NCI-H526 treated with DMSO at 0.1 percent for 48 hours (cell line): ENCODE measurements at regions not wholly inside any gene's neighbourhood (a gene's known extent, or its start where the extent isn't known, plus 50 kb on each side); places are given as distances from the start of the nearest gene placed in this dataset.
"Not testable (repeated sequence)": the region's sequence is repeated elsewhere in the genome, so short reads cannot be mapped to it uniquely, and the experiment has no call there.

Experiments
- DNase-seq: peaks from one replicate; lab custom pipeline; 2025; lab: John Stamatoyannopoulos, UW

DNA sequence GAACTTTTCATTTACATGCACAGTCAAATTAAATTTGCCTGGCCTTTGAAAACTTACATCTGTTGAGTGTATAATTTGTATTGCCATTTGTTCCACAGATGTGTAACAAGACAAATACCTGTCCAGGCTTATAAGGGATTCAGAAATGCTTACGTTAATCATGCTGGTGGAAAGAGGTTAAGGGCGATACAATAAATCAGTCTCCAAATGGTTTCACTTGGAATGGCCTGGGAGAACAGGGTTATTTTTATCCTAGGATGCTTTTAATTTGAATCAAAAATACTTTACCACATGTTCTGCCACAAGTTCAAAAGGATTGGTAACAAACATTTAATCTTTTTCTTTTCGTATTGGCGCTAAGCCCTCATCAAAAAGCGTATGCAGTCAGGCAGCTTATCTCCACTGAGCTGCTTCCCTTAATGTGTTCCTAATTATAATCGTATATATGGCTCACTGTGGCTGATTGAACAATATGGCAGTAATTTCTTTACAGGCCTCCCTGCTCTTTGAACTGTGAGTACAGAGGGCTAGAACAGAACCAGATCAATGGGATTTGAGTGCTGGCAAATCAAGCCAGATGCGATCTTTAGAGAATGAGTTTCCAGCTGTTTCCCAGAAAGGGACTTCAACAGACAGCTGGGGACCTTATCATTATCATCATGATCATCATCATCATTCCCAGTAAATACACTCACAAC lies 425.7 kb downstream of the SPRY2 start:
- DNase-seq, result no peak

GRCh38 chr13:79913141-79913827 lies 427.6 kb downstream of the SPRY2 start:
- no peak for DNase-seq

- no peak for DNase-seq
These were observed 428.5 kb downstream of the SPRY2 start for GRCh38 chr13:79912403-79912802.

- DNase-seq, result no peak
These were observed 429.9 kb downstream of the SPRY2 start for GRCh38 chr13:79910875-79911540.

DNA sequence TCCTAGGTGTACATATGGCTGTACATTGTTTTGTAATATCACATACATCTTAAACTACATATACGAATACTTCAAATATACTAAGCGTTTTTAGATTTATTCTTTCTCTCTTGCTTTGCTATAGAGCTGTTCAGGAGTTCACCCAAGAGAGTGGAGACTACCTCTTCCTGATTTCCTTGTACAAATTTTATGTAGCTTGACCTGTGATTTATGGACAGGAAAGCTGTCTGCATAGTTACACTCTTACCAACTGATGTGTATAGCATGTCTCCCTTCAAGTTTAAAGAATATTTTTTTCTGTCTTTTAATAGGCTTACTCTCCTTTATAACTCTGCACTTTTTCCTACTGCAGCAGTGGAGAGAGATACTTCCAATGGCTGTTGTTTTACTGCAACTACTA lies 428.7 kb downstream of the NDFIP2 start:
- DNase-seq, result no peak

DNA sequence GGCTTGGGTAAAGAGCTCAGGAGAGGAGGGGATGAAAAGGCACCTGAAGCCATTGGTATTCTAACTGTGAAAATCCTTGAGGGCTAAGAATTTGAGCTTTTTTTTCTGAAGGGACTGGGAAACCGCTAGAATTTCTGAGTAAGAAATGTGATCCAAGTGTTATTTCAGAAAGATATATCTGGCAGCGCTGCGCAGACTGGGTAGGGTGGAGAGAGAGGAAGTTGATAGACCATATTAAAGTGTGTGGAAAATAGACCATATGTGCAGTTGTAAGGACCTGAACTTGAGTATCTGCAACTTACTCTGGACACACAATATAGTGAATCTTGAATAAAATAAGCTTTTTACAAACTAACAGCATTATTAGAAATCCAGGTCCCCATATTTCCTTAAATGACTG lies 427.4 kb downstream of the NDFIP2 start:
- DNase-seq, result no peak

GRCh38 chr13:79907527-79907926 lies 426.6 kb downstream of the NDFIP2 start:
- DNase-seq, result no peak

- DNase-seq, result no peak
These were observed 425.4 kb downstream of the NDFIP2 start for GRCh38 chr13:79906345-79906744.

- no peak for DNase-seq
These were observed 424.1 kb downstream of the NDFIP2 start for GRCh38 chr13:79905018-79905417.

DNA sequence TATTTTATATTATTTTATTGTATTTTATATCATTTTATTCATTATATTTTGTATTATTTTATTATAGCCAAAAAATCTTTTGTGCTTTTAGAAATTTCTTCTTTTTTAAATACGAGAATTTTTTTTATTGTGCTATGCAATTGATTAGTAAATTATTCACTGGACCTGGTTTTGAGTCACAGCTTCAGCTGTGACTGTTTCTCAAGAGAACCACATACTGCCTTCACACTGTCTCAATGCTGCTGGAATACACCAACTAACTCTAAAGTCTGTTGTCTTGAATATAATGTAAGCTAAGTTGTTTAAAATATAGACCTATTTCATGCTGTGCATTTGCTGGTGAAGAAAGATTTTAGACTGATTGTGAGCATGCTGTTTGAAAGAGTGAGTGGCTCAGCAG lies 423.6 kb downstream of the NDFIP2 start:
- no peak for DNase-seq

DNA sequence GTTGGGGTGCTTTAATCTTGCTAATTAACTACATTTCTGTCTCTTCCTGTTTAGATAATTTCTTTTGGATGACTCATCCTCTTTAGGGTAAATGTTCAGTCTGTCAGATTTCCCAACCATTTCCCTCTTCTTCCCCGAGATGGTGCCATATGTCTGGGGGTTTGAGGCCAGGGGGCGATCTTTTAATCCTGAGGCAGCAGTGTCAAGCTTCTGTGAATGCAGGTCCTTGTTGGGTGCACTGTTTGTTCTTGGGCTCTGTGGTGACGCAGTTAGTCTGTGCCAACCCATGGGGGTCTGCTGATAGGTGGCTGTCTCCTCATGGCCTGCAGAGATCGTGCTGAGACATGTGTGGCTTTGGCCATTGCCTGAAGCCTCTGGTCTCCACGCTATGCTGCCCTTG lies 420.4 kb downstream of the NDFIP2 start:
- DNase-seq, result no peak

- DNase-seq, result no peak
These were observed 419.4 kb downstream of the NDFIP2 start for GRCh38 chr13:79900356-79900755.

GRCh38 chr13:79898996-79899395 lies 418.0 kb downstream of the NDFIP2 start:
- no peak for DNase-seq

DNA sequence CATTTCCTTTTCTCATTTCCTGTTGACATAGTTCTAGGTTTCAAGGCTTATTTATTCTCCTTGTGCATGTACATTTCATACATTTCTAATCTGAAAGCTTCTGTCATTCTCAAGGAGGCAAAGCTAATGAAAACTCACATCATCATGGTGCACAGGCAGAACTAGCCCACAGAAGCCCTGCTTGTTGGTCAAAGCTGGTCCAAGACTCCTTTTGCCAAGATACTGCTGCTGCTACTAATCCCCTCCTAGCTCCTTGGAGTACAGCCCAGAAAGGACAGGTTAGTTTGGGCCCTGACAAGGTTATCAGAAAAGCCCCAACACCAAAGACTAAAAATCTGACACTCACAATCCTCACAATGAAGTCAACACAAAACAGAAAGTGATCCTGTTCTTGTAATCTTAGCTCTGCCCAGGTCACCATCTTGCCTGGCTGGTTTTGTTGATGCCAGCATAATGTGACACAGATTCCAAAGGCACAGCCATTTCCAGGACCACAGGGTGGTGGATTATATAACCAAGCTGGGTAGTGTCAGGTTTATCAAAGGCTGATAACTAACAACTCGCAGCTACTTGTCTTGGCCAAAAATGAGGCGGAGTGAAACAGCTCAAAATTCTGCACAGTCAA lies 417.4 kb downstream of the NDFIP2 start:
- no peak for DNase-seq

GRCh38 chr13:79896851-79897250 lies 415.9 kb downstream of the NDFIP2 start:
- DNase-seq, result no peak

DNA sequence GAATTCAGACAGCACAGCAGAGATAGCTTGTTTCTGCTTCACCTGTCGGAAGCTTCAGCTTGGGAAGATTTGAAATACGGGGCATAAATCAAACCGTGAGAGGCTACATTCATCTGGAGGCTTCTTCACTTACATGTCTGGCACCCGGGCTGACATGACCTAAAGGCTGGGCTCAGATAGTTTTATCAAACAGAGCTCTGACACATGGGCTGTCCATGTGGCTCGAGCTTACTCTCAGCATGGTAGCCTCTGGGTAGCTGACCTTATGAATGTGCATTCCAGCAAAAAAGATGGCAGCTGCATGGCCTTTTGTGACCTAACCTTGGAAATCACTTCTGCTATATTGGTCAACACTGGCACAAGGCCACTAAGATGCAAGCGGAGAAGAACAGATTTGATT lies 414.5 kb downstream of the NDFIP2 start:
- no peak for DNase-seq

- DNase-seq, result not testable (repeated sequence)
These were observed 406.3 kb downstream of the NDFIP2 start for GRCh38 chr13:79887278-79887677.

GRCh38 chr13:79886601-79887000 lies 405.6 kb downstream of the NDFIP2 start:
- DNase-seq, result no peak

GRCh38 chr13:79884890-79885289 lies 403.9 kb downstream of the NDFIP2 start:
- no peak for DNase-seq

DNA sequence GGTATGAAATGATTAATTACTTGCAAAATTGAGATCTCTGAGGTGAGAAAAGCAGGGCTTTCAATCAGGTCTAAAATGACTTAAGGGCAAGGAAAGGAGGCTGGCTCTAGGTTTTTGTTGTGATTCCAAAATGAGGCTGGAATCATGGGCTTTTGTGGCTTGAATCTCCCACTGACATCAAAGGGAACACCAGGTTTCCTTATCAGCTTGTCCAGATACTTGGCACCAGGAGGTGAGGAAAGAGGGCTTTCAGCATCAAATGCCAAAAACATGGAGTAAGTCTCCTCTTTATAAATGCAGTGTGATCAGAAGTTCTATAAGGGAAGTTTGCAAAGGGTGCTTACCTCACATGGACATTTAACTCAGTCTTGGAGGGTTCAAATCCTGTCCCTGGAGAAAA lies 402.3 kb downstream of the NDFIP2 start:
- no peak for DNase-seq

DNA sequence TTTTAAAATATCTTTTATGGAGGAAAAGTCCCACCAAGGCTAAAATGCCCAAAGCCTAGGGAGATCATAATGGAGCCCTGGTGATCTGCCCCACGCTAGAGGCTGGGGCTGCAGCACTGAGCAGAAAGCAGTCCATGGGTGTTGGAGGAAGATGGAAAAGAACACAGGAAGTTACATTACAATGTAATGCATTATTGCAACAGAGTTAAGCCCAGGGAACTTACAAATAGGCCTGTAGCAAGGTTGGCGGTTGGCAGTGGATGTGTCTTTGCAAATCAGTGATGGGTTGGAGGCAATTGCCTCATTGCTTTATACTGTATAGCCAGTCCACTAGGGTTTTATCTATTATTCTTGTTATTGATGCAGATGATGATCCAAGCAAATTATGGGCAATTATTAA lies 399.9 kb downstream of the NDFIP2 start:
- no peak for DNase-seq

DNA sequence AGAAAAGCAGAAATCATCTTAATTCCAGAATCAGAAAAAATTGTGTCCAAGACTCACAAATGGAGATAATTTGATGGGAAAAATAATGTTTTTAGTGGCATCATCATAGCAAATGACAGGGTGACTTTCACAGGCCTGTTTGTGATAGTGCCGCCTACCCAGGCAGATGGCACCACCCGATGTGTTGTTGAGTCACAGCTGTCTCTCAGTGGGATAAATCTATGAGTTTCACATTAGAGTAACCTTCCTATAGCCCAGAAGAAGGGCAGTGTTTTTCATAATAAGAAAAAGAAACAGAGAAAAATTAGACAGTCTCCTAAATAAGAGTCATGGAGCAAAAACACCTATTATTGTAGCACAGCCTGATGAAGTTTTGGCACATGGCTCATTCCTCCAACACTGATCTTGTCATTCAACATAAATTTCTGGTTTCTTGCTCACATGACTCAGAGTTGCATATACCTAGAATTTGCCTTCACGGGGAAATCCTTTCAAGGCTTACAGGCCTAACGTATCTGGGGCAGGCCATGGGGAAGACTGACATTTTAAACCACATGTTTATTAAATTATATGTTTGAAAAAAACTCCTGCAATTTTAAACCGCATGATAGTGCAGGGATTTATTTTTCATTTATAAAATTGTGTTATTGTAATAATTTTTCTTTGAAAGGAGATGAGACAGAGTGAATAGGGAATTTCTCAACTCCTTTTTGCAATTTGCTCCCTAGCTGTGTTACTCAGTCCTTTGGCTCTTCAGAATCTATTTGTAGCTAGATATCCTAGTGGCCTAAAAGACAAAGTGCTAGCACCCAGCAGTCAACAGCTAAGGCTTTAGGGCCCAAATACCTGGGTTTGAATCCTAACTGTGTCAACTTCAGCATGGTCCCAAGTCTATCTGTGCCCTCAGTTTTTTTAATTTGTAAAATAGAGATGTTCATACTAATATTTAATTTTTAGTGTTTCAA lies 393.7 kb downstream of the NDFIP2 start:
- no peak for DNase-seq
